Ectodermal cell (in vitro differentiated cells): ENCODE measurements at regions not wholly inside any gene's neighbourhood (a gene's known extent, or its start where the extent isn't known, plus 50 kb on each side); places are given as distances from the start of the nearest gene placed in this dataset.

ENCODE experiments used
- H3K27ac ChIP-seq: 2 replicates; pipeline ENCODE4 v1.7.0; 2013; ENCODE audit warnings: mild to moderate bottlenecking, low read depth, low read length; ENCODE audit not compliant: insufficient read depth, poor library complexity, severe bottlenecking
- H3K27me3 ChIP-seq: 2 replicates; pipeline ENCODE4 v1.7.0; 2013; ENCODE audit warnings: mild to moderate bottlenecking, low read length; ENCODE audit not compliant: insufficient read depth, control insufficient read depth, poor library complexity, severe bottlenecking
- H3K36me3 ChIP-seq: one replicate; pipeline ENCODE4 v1.7.0; 2013; ENCODE audit warnings: low read length; ENCODE audit not compliant: control insufficient read depth, insufficient read depth
- H3K4me1 ChIP-seq: one replicate; pipeline ENCODE4 v1.7.0; 2013; ENCODE audit warnings: low read length; ENCODE audit not compliant: control insufficient read depth, insufficient read depth
- H3K4me3 ChIP-seq: 2 replicates; pipeline ENCODE4 v1.7.0; 2013; ENCODE audit warnings: low read depth, low read length, control low read depth; ENCODE audit not compliant: insufficient read depth
- H3K9me3 ChIP-seq: 2 replicates; pipeline ENCODE4 v1.7.0; 2013; ENCODE audit warnings: mild to moderate bottlenecking, low read length, moderate library complexity; ENCODE audit not compliant: control insufficient read depth
- WGBS, 2 experiments: methylation state at CpG; one replicate each; pipeline ENCODE4 v1.1.7; 2013; ENCODE audit warnings: missing lambda C conversion rate in 2 of 2; 5-methylcytosine and 5-hydroxymethylcytosine counted together

DNA sequence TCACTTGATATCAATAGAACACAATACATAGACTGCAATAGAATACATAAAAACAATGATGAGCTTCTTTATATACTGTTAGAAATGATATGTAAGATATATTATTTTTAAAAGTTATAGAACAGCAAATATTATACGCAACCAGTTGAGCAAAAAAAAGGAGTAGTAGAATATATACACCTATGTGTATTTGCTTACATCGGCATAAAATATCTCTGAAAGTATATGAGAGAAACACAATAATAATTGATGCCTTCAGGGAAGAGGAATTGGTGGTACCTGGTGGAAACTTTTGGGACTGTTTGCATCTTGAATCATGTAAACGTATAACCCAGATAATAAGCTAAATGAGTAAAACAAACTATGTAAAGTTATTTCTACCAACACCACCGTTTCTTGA, 418.4 kb upstream of the DCN start:
- H3K36me3 ChIP-seq: no peaks in the 10 kb centered on the region
- no peaks in the 10 kb centered on the region for H3K27me3 ChIP-seq
- no peaks in the 10 kb centered on the region for H3K9me3 ChIP-seq
- WGBS, 2 experiments: 91% methylated on average over 3 of the region's 4 CpGs; no CpG with 5 or more reads in 1 of the 2 experiments
- H3K4me1 ChIP-seq: no peaks in the 10 kb centered on the region
- H3K4me3 ChIP-seq: no peak overlapping the region
- no peak overlapping the region for H3K27ac ChIP-seq

DNA sequence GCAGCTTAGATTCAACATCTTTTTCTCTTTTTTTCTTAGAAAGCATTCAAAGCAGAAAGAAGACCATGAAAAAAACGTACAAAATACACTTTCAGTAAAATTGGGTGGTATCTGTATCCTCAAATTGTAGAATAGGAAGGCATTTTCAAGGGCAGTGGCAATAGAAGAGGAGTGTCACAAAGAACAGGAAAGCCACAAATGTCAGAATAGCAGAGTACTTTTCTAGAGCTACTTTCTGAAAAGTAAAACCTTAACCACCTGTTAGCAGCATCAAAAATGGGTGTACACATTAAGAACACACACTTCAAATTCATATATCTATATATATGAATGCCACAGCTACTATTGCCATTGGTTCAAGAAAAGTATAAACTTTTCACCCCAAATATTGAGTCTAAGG, 412.1 kb upstream of the DCN start:
- Histone ChIP-seq H3K36me3 (no peaks in the 10 kb centered on the region), H3K9me3 (no peaks in the 10 kb centered on the region), H3K4me3 (no peak overlapping the region), H3K27ac (no peak overlapping the region), H3K4me1 (no peaks in the 10 kb centered on the region), H3K27me3 (no peaks in the 10 kb centered on the region)
- WGBS, 2 experiments: 86 to 100% methylated on average over 1 of the region's 1 CpG

DNA sequence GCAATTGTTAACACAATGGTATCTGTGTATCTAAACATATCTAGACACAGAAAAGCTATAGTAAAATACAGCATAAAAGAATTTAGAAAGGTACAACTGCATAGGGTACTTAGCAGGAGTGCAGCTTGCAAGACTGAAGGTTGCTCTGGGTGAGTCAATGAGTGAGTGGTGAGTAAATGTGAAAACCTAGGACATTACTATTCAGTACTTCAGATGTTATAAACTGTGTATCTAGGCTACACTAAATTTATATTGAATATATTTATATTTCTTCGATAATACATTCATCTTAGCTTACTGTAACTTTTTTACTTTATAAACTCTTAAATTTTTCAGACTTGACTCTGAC, 409.0 kb upstream of the DCN start:
- Histone ChIP-seq H3K4me3 (no peak overlapping the region), H3K27ac (no peak overlapping the region), H3K9me3 (no peaks in the 10 kb centered on the region), H3K27me3 (no peaks in the 10 kb centered on the region), H3K4me1 (no peaks in the 10 kb centered on the region), H3K36me3 (no peaks in the 10 kb centered on the region)
- 71% methylated on average over 1 of the region's 1 CpG; no CpG with 5 or more reads in 1 of the 2 experiments for WGBS, 2 experiments

DNA sequence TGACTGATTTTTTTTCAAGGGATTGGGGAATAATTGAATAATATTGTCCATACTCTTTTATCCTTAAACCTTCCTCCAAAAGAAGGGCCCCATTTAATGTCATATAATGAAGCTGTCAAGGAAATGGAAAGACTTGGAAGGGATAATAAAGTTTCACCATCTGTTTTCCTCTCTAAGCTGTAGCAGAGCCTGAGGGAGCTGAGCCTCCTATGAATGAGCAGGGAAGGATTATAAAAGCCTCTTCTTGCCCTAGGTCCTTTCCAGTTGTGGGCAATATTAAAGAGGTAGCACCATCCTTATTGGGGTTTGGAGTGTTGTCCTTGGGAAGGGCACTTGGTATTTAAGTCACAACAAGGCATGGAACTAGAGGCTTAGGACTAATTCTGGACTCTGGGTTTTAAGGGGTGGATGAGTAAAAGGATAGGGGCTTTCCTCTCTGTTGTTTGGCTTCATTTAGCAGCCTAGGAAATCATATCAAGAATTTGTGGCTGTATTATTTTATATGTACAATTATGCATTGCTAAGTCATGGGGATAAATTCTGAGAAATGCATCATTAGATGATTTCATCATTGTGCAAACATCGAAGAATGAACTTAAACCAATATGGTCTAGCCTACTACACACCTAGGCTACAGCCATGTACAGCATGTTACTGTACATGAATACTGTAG, 408.5 kb upstream of the DCN start:
- Histone ChIP-seq H3K4me3 (no peak overlapping the region), H3K27me3 (no peaks in the 10 kb centered on the region), H3K4me1 (no peaks in the 10 kb centered on the region), H3K9me3 (no peaks in the 10 kb centered on the region), H3K27ac (no peak overlapping the region), H3K36me3 (no peaks in the 10 kb centered on the region)
- WGBS, 2 experiments: 93% methylated on average over 1 of the region's 1 CpG; no CpG with 5 or more reads in 1 of the 2 experiments

DNA sequence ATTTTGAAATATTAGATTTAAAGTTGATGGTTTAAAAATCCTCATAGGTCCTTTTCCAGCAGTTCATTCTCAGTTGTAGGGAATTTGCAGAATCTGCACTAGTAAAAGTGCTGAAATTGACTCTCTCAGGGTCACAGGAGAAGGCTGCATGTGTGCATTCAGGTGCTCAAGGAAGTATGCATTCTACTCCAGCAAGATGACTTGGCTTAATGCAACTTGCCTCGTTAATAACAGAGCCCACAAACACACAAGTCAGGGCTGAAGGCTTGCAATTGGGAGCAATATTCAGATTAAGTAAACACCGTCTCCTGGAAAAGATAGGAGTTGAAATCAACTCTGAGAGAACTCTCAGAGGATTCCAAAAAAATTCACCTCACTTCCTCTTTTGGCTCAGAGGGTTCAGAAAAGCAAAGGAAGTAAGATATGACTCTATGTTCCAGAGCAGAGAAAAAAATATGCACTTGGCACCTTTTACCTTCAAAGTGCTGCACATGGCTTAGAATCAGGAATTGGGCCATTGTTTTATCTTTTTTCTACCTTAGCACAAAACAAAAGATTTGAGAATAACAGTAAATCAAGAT, 406.3 kb upstream of the DCN start:
- Histone ChIP-seq H3K27ac (no peak overlapping the region), H3K36me3 (no peaks in the 10 kb centered on the region), H3K27me3 (no peaks in the 10 kb centered on the region), H3K4me3 (no peak overlapping the region), H3K4me1 (no peaks in the 10 kb centered on the region), H3K9me3 (no peaks in the 10 kb centered on the region)
- 88 to 90% methylated on average over 2 of the region's 2 CpGs for WGBS, 2 experiments

DNA sequence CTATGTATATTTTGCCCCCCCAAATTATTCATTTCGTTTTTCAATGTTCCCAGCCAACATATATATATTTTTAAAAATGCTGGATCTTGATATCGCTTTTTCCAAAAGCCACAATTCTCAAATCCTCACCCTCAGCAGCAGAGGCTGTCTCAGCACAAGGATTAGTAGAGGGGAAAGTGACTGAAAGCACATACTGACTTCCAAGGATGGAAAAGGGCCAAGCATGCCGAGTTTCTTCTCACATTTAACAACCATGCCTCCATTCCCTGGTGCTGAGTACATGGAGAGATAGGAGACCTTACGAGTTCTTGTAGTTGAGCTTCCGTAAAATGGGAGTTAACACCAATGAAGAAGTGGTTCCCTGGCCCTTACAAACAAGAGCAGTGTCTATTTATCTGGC, 403.4 kb upstream of the DCN start:
- 98 to 100% methylated on average over 5 of the region's 5 CpGs for WGBS, 2 experiments
- Histone ChIP-seq H3K9me3 (no peaks in the 10 kb centered on the region), H3K4me1 (no peaks in the 10 kb centered on the region), H3K27ac (no peak overlapping the region), H3K4me3 (no peak overlapping the region), H3K27me3 (no peaks in the 10 kb centered on the region), H3K36me3 (no peaks in the 10 kb centered on the region)

DNA sequence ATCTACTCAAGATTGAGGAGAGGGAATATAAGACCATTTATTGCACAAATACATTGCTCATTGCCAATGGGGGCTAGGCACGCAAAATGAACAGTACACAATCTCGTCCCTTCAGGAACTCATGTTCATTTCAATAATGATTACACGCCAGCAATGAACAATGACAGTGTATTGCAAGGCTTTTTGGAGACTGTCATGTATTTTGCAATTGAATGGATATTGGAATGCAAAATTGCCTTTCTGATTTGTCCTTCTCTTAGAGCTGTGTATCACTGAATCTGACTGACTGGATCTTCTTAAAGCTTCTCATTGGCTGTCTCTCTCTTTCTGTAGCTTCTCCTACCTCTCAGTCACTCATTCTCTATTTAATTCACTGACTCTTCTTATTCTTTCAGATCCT, 400.2 kb upstream of the DCN start:
- no peak overlapping the region for H3K27ac ChIP-seq
- no peak overlapping the region for H3K4me3 ChIP-seq
- WGBS, 2 experiments: 91 to 93% methylated on average over 3 of the region's 3 CpGs
- no peaks in the 10 kb centered on the region for H3K9me3 ChIP-seq
- H3K27me3 ChIP-seq: no peaks in the 10 kb centered on the region
- H3K4me1 ChIP-seq: no peaks in the 10 kb centered on the region
- H3K36me3 ChIP-seq: no peaks in the 10 kb centered on the region

DNA sequence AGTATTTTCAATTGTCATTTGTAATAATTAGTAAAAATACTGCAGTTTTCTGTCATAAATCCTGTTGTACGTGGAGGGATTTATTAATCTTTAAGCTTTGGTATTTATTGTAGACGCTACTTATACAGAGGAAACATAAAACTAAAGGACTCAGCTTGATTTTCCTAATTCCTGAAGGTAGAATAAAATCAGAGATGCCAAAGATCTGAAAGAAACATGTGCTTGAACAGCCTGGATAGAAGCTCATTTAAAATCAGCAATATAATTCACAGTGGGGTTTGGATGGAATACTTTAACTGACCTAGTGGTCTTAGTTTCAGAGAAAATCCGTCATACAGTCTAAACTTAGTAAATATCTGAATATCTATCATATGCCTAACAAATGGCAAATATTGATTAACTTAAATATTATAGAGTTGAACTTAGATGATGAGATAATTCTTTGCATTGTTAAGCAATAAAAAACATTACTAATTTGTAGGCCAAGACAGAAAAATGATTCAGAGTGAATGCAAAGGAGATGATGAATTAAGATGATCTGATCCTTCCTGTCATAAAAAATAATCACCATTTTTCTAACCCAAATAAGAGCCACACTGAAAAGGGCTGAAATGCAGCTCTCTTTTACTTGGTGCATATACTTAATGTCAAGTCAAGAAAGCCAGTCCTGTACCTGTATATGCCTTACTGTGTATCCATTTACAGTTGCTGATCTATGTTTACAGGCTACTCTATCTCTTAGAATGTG, 397.1 kb upstream of the DCN start:
- H3K4me3 ChIP-seq: no peak overlapping the region
- H3K4me1 ChIP-seq: peaks cover 3% of the 10 kb centered on the region

DNA sequence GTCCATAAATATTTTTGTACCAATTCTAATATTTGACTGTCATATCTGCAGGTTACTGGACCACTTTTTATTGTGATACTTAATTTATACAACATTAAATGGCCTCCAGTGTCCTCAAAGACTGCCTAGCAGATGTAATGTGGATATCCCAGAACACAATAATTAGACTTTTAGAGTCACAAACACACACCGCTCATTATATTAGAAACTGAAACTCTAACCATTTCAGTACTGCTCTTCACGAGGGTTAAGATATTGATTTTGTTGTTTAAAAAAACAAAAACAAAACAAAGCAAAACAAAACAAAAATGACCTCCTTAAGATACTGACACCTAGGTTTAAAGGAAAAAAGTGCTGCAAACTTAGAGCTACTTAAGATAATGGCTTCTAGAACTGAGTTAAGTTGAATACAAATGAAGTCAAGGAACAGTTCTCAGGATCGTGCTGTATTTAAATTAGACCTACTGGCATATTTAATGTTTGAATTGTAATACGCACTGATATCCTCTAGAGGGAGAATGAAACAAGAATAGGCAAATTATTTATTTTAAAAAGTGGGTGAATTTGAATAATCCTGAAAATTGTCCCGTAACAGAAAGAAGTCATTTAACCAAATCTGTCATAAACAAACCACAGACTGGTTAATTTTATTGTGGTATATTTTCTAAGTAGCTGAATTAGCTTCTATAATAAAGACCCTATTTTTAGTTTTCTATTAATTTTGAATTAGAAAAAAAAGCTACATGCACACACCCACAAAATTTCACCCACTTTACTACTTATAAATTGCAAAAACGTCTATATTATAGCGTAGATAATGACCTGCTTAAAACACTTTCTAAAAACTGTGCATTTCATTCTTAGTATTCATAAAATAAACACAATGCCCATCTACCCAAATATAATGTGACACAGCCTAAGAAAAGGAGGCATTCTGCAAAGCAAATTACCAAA, 395.2 kb upstream of the DCN start:
- H3K4me3 ChIP-seq: no peak overlapping the region

More for the DNA sequence above, 397.1 kb upstream of the DCN start:
- H3K36me3 ChIP-seq: no peaks in the 10 kb centered on the region
- H3K9me3 ChIP-seq: no peaks in the 10 kb centered on the region
- 70 to 75% methylated on average over 2 to 3 of the region's 3 CpGs for WGBS, 2 experiments
- no peaks in the 10 kb centered on the region for H3K27me3 ChIP-seq
- no peak overlapping the region for H3K27ac ChIP-seq

More for the DNA sequence above, 395.2 kb upstream of the DCN start:
- H3K36me3 ChIP-seq: no peaks in the 10 kb centered on the region
- no peaks in the 10 kb centered on the region for H3K27me3 ChIP-seq
- H3K27ac ChIP-seq: no peak overlapping the region
- 63 to 73% methylated on average over 2 to 6 of the region's 7 CpGs for WGBS, 2 experiments
- no peaks in the 10 kb centered on the region for H3K9me3 ChIP-seq
- H3K4me1 ChIP-seq: peaks cover 4% of the 10 kb centered on the region
